ENCODE measurements at regions not wholly inside any gene's neighbourhood (a gene's known extent, or its start where the extent isn't known, plus 50 kb on each side); places are given as distances from the start of the nearest gene placed in this dataset.

DNA sequence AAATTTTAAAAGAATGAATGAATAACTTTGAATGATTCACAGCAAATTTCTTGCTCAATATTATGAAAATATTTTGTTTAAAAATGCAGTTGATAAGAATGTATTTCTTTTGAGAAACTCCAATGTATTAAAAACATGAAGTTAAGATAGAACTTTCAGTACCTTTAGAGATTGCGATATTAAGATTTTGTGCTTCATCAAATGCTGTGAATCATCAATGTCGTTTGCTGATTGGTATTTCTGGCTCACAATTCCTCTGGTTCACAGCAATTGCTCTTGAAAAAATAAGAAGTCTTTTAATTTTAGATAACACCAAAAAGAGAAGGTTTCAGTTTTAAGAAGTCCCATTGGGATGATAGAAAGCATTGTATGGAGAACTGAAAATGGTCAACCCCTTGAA, 228.7 kb downstream of the IKZF2 start:
- TF ChIP-seq, protein P1, sequence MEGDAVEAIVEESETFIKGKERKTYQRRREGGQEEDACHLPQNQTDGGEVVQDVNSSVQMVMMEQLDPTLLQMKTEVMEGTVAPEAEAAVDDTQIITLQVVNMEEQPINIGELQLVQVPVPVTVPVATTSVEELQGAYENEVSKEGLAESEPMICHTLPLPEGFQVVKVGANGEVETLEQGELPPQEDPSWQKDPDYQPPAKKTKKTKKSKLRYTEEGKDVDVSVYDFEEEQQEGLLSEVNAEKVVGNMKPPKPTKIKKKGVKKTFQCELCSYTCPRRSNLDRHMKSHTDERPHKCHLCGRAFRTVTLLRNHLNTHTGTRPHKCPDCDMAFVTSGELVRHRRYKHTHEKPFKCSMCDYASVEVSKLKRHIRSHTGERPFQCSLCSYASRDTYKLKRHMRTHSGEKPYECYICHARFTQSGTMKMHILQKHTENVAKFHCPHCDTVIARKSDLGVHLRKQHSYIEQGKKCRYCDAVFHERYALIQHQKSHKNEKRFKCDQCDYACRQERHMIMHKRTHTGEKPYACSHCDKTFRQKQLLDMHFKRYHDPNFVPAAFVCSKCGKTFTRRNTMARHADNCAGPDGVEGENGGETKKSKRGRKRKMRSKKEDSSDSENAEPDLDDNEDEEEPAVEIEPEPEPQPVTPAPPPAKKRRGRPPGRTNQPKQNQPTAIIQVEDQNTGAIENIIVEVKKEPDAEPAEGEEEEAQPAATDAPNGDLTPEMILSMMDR (IDR thresholded peaks at IDR 0.05; ENCODE audit: poor library complexity) = no peak
- no peak for TF ChIP-seq EZH2 (IDR thresholded peaks at IDR 0.05; ENCODE audit: borderline replicate concordance)
